ENCODE measurements at regions not wholly inside any gene's neighbourhood (a gene's known extent, or its start where the extent isn't known, plus 50 kb on each side); places are given as distances from the start of the nearest gene placed in this dataset.
A peak's percentile ranks its signal among the peaks of the same experiment; 100 is the strongest.

DNA sequence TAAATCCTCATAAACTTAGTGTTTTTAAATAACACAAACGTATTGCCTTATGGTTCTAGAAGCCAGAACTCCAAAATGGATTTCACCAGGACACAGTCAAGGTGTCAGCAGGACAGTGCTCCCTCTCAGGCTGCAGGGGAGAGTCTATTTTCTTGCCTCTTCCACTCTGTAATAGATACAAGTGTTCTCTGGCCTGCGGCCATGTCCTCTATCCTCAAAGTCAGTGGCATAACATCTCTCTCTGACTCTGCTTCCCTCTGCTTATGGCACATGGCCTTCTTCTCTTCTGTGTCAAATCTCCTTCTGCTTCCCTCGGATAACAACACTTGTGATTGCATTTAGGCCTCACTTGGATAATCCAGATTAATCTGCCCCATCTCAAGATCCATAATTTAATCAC is 129.4 kb upstream of the OR13F1 start:
- WGBS (ENCODE audit: extremely low coverage, insufficient coverage, insufficient read length) = no CpG with 5 or more reads among the region's 3 CpGs
- Histone ChIP-seq H2BK12ac (ENCODE audit: low read length) (no peak overlapping the region), H4K8ac (ENCODE audit: low read depth, low read length) (no peak overlapping the region), H3K23ac (ENCODE audit: low read length) (no peak overlapping the region), H3K9me3 (ENCODE audit: insufficient read depth, low read depth, low read length) (no peaks in the 10 kb centered on the region), H4K12ac (ENCODE audit: low read depth, low read length) (no peak overlapping the region), H2AK5ac (ENCODE audit: low read length) (no peak overlapping the region), H3K27me3 (ENCODE audit: insufficient read depth, low read length) (no peaks in the 10 kb centered on the region), H2AFZ (ENCODE audit: insufficient read depth, low read length, poor library complexity) (no peak overlapping the region), H3K79me2 (ENCODE audit: control insufficient read depth, insufficient read depth, low read length, poor library complexity) (no peaks in the 10 kb centered on the region), H3K4me3 (ENCODE audit: low read depth, low read length) (no peak overlapping the region), H3K79me1 (ENCODE audit: low read length) (no peaks in the 10 kb centered on the region), H3K14ac (ENCODE audit: low read length) (no peak overlapping the region), H3K4me1 (ENCODE audit: control insufficient read depth in 1 of 2, insufficient read depth in 2 of 2, low read length in 2 of 2) (no peaks in the 10 kb centered on the region), H3K36me3 (ENCODE audit: control insufficient read depth in 1 of 2, insufficient read depth in 2 of 2, low read length in 2 of 2) (no peaks in the 10 kb centered on the region), H4K91ac (ENCODE audit: low read depth, low read length) (no peak overlapping the region), H3K9ac (ENCODE audit: low read length) (no peak overlapping the region), H3K4me2 (ENCODE audit: low read length) (no peak overlapping the region), H3K18ac (ENCODE audit: low read length) (no peak overlapping the region), H3K27ac (ENCODE audit: low read depth, low read length) (no peak overlapping the region), H2BK5ac (ENCODE audit: low read depth, low read length, poor library complexity) (no peak overlapping the region), H2BK120ac (ENCODE audit: insufficient read depth, low read length, poor library complexity) (no peak overlapping the region), H3K4ac (ENCODE audit: low read depth, low read length) (no peak overlapping the region)
- DNase-seq = no peak

DNA sequence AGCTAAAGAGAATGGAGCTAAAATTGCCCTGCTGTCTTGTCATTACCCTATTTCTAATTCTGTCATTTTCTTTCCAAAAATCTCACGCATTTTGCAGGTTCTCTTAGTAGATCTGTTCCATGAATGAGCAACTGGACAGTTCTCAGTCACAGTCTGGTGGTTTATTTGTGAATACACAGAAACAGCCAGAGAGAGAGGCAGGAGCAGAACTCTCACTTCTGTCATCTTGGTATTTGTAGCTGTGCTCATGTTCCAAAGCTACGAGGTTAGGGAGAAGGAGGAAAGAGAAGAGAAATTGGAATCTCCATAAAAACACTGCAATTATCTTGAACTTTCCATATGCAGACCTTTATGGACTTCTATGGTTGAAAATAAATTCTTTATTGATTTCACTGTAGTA is 118.0 kb upstream of the OR13F1 start:
- no peak overlapping the region for H2BK12ac ChIP-seq (ENCODE audit: low read length)
- WGBS (ENCODE audit: extremely low coverage, insufficient coverage, insufficient read length) = no CpG with 5 or more reads among the region's 2 CpGs
- no peaks in the 10 kb centered on the region for H3K36me3 ChIP-seq (ENCODE audit: control insufficient read depth in 1 of 2, insufficient read depth in 2 of 2, low read length in 2 of 2)
- no peak overlapping the region for H3K27ac ChIP-seq (ENCODE audit: low read depth, low read length)
- H3K14ac ChIP-seq (ENCODE audit: low read length) = no peak overlapping the region
- no peak overlapping the region for H2AFZ ChIP-seq (ENCODE audit: insufficient read depth, low read length, poor library complexity)
- H3K4me2 ChIP-seq (ENCODE audit: low read length) = no peak overlapping the region
- no peaks in the 10 kb centered on the region for H3K27me3 ChIP-seq (ENCODE audit: insufficient read depth, low read length)
- H2BK5ac ChIP-seq (ENCODE audit: low read depth, low read length, poor library complexity) = no peak overlapping the region
- no peak overlapping the region for H3K9ac ChIP-seq (ENCODE audit: low read length)
- H3K23ac ChIP-seq (ENCODE audit: low read length) = no peak overlapping the region
- no peak overlapping the region for H4K12ac ChIP-seq (ENCODE audit: low read depth, low read length)
- no peak for DNase-seq
- no peak overlapping the region for H4K8ac ChIP-seq (ENCODE audit: low read depth, low read length)
- no peak overlapping the region for H4K91ac ChIP-seq (ENCODE audit: low read depth, low read length)
- H3K4ac ChIP-seq (ENCODE audit: low read depth, low read length) = no peak overlapping the region
- no peaks in the 10 kb centered on the region for H3K79me2 ChIP-seq (ENCODE audit: control insufficient read depth, insufficient read depth, low read length, poor library complexity)
- no peak overlapping the region for H3K18ac ChIP-seq (ENCODE audit: low read length)
- H3K4me1 ChIP-seq (ENCODE audit: control insufficient read depth in 1 of 2, insufficient read depth in 2 of 2, low read length in 2 of 2) = no peaks in the 10 kb centered on the region
- H2AK5ac ChIP-seq (ENCODE audit: low read length) = no peak overlapping the region
- H3K4me3 ChIP-seq (ENCODE audit: low read depth, low read length) = no peak overlapping the region
- H2BK120ac ChIP-seq (ENCODE audit: insufficient read depth, low read length, poor library complexity) = no peak overlapping the region
- H3K9me3 ChIP-seq (ENCODE audit: insufficient read depth, low read depth, low read length) = no peaks in the 10 kb centered on the region
- no peaks in the 10 kb centered on the region for H3K79me1 ChIP-seq (ENCODE audit: low read length)

DNA sequence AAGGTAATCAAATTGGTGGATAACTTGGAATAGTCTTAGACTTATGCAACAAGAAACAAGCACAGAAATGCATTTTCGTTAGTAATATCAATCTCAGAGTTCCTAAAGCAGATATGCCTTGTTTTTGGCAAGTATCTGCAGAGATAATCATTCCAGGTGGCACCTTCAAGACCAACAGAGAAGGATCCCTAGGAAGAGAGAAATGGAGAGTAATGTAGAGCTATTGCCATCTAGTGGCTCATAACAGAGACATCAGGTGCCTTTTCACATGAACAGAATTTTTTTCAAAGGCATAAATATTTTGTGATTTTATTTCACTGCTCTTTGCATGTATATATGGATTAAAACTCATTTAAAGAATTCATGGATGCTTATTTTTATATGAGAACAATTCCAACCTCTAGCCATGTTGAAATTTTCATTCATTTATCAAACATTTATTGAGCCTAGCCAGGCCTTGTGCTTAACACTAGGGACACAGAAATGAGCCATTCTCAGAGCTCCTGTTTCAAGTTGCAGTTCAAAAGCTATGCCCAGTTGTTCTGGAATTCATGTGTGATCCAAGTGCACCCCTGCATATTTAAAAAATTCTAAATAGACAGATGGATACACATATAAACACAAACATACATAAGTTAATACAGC is 117.5 kb upstream of the OR13F1 start:
- no peak overlapping the region for H3K9ac ChIP-seq (ENCODE audit: low read length)
- H3K79me1 ChIP-seq (ENCODE audit: low read length) = no peaks in the 10 kb centered on the region
- H3K18ac ChIP-seq (ENCODE audit: low read length) = no peak overlapping the region
- H2BK5ac ChIP-seq (ENCODE audit: low read depth, low read length, poor library complexity) = no peak overlapping the region
- no peak overlapping the region for H3K23ac ChIP-seq (ENCODE audit: low read length)
- no peak overlapping the region for H3K4me3 ChIP-seq (ENCODE audit: low read depth, low read length)
- no peak overlapping the region for H4K8ac ChIP-seq (ENCODE audit: low read depth, low read length)
- H3K4me2 ChIP-seq (ENCODE audit: low read length) = no peak overlapping the region
- no peaks in the 10 kb centered on the region for H3K79me2 ChIP-seq (ENCODE audit: control insufficient read depth, insufficient read depth, low read length, poor library complexity)
- H2BK12ac ChIP-seq (ENCODE audit: low read length) = no peak overlapping the region
- no peaks in the 10 kb centered on the region for H3K36me3 ChIP-seq (ENCODE audit: control insufficient read depth in 1 of 2, insufficient read depth in 2 of 2, low read length in 2 of 2)
- no peak overlapping the region for H3K14ac ChIP-seq (ENCODE audit: low read length)
- H3K27me3 ChIP-seq (ENCODE audit: insufficient read depth, low read length) = no peaks in the 10 kb centered on the region
- H3K4me1 ChIP-seq (ENCODE audit: control insufficient read depth in 1 of 2, insufficient read depth in 2 of 2, low read length in 2 of 2) = no peaks in the 10 kb centered on the region
- H2BK120ac ChIP-seq (ENCODE audit: insufficient read depth, low read length, poor library complexity) = no peak overlapping the region
- no peak overlapping the region for H3K4ac ChIP-seq (ENCODE audit: low read depth, low read length)
- no peak overlapping the region for H4K12ac ChIP-seq (ENCODE audit: low read depth, low read length)
- peak in 1 of 2 donors; percentile 64 for DNase-seq
- no peak overlapping the region for H3K27ac ChIP-seq (ENCODE audit: low read depth, low read length)
- no peak overlapping the region for H2AFZ ChIP-seq (ENCODE audit: insufficient read depth, low read length, poor library complexity)
- H2AK5ac ChIP-seq (ENCODE audit: low read length) = no peak overlapping the region
- H4K91ac ChIP-seq (ENCODE audit: low read depth, low read length) = no peak overlapping the region
- no CpG with 5 or more reads among the region's 1 CpG for WGBS (ENCODE audit: extremely low coverage, insufficient coverage, insufficient read length)
- H3K9me3 ChIP-seq (ENCODE audit: insufficient read depth, low read depth, low read length) = no peaks in the 10 kb centered on the region

DNA sequence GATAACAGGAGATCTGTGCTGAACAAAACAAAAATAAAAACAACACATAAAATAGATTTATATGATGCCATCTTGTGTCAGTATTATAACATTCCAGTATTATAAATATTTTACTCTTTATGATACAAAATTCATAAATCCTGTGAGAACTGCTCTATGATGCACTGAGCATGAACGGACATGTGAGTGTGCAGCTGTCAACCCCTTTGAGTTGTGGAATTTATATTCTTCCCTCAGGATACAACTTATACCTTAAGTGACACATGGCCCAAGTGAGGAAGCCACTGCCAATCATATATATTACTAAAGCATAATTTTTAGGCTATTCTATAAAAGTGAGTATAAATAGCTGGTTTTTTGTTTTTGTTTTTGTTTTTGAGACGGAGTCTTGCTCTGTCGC is 116.0 kb upstream of the OR13F1 start:
- H4K91ac ChIP-seq (ENCODE audit: low read depth, low read length) = no peak overlapping the region
- H3K4ac ChIP-seq (ENCODE audit: low read depth, low read length) = no peak overlapping the region

More for the DNA sequence above, 116.0 kb upstream of the OR13F1 start:
- H3K36me3 ChIP-seq (ENCODE audit: control insufficient read depth in 1 of 2, insufficient read depth in 2 of 2, low read length in 2 of 2) = no peaks in the 10 kb centered on the region
- no peaks in the 10 kb centered on the region for H3K4me1 ChIP-seq (ENCODE audit: control insufficient read depth in 1 of 2, insufficient read depth in 2 of 2, low read length in 2 of 2)
- H3K23ac ChIP-seq (ENCODE audit: low read length) = no peak overlapping the region
- H3K18ac ChIP-seq (ENCODE audit: low read length) = no peak overlapping the region
- no peak overlapping the region for H3K9ac ChIP-seq (ENCODE audit: low read length)
- no peaks in the 10 kb centered on the region for H3K79me2 ChIP-seq (ENCODE audit: control insufficient read depth, insufficient read depth, low read length, poor library complexity)
- H3K4me2 ChIP-seq (ENCODE audit: low read length) = no peak overlapping the region
- no peak overlapping the region for H2AFZ ChIP-seq (ENCODE audit: insufficient read depth, low read length, poor library complexity)
- no peak overlapping the region for H2AK5ac ChIP-seq (ENCODE audit: low read length)
- no peak overlapping the region for H3K27ac ChIP-seq (ENCODE audit: low read depth, low read length)
- H3K79me1 ChIP-seq (ENCODE audit: low read length) = no peaks in the 10 kb centered on the region
- H2BK5ac ChIP-seq (ENCODE audit: low read depth, low read length, poor library complexity) = no peak overlapping the region
- no peak for DNase-seq
- no peak overlapping the region for H3K4me3 ChIP-seq (ENCODE audit: low read depth, low read length)
- H3K27me3 ChIP-seq (ENCODE audit: insufficient read depth, low read length) = no peaks in the 10 kb centered on the region
- H4K8ac ChIP-seq (ENCODE audit: low read depth, low read length) = no peak overlapping the region
- no peaks in the 10 kb centered on the region for H3K9me3 ChIP-seq (ENCODE audit: insufficient read depth, low read depth, low read length)
- no peak overlapping the region for H2BK120ac ChIP-seq (ENCODE audit: insufficient read depth, low read length, poor library complexity)
- no peak overlapping the region for H3K14ac ChIP-seq (ENCODE audit: low read length)
- H4K12ac ChIP-seq (ENCODE audit: low read depth, low read length) = no peak overlapping the region
- no CpG with 5 or more reads among the region's 3 CpGs for WGBS (ENCODE audit: extremely low coverage, insufficient coverage, insufficient read length)
- H2BK12ac ChIP-seq (ENCODE audit: low read length) = no peak overlapping the region

Data from trophoblast cell (in vitro differentiated cells and primary cell).